GM18511 (cell line): ENCODE measurements at regions not wholly inside any gene's neighbourhood (a gene's known extent, or its start where the extent isn't known, plus 50 kb on each side); places are given as distances from the start of the nearest gene placed in this dataset.

Source experiments
- ATAC-seq: cut with Tn5 transposase; IDR thresholded peaks from one replicate; pipeline ENCODE4 v1.9.1; 2021; ENCODE audit warnings: mild to moderate bottlenecking, moderate library complexity; ENCODE audit not compliant: unreplicated experiment

- ATAC-seq, result no peak
Observed at GRCh38 chr6:23097566-23097965, 528.2 kb downstream of the HDGFL1 start.

- ATAC-seq, result no peak
Observed at GRCh38 chr6:23106951-23107350, 537.6 kb downstream of the HDGFL1 start.

- ATAC-seq, result no peak
Observed at GRCh38 chr6:23111984-23112383, 542.6 kb downstream of the HDGFL1 start.

- no peak for ATAC-seq
Observed at GRCh38 chr6:23114812-23115504, 545.6 kb downstream of the HDGFL1 start.

DNA sequence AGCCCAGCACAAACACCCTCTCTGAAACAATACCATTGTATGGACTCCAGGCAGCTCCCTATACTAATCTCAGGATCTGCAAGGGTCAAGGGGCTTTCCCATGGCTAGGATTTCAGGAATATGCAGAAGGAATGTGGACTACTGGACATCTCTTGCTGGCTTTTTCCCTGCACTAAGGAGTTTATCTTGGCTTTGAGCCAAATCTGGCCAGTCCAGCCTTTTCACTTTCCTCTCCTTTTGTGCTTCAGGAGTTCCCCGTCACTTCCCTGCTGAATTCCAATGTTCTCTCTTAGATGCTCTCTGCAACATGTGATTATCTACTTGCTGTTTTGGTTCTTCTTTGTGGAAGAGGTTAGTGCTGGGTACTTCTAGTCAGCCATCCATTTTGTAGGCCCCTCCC, 568.2 kb downstream of the HDGFL1 start:
- no peak for ATAC-seq

DNA sequence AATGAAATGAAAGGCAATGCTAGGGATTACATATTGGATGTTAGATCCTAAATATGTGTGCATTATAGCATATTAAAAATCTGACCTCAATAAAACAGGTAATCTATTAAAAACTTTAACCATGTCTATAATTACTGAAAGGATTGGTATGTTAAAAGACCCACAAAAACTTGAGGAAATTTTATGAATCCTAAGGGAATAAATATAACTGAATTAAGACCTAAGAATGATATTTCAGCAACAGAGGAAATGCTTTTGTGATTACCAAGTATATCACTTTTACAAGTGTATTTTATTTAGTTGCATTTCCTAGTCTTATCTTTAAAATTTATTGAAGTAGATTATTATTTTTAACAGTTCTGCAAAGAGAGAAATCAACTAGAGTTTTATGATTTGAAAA, 571.5 kb downstream of the HDGFL1 start:
- no peak for ATAC-seq

GRCh38 chr6:23145781-23146180, 576.4 kb downstream of the HDGFL1 start:
- no peak for ATAC-seq

DNA sequence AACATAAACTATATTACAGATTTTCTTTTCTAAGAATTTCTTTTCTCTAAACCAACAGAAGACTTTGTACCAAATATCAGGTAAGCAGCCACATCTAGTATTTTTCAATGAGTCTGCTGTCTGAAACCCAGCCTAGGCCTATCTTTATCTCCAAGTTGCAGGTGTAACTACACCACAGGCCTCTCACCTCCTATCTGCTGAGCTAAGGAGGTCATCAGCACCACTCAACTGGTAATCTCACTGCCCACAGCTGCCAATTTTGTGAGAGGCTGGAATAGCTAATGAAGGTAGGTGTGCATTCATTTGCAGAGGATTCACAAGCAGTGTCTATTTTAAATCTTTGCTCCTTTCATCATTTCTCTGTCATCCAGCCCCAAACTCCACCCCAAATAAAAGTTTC, 584.8 kb downstream of the HDGFL1 start:
- ATAC-seq, result no peak

DNA sequence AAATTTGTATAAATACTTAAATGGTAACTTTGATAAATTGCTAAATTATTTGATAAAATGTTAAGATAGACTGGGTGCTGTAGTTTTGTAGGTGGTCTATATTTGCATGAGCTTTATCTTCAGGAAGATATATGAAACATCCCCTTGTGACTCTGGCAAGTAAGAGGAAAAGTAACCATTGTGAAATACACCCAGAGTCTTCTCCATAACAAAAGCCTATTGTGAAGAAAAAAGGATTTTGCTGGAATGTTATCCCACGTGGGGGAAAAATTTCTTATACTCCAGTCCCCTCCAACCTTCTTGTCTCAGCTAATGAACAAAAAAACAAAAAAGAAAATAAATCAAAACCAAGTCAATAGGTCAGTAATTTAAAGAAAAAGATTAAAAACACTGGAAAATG, 600.7 kb downstream of the HDGFL1 start:
- no peak for ATAC-seq

GRCh38 chr6:23173234-23173633, 603.9 kb downstream of the HDGFL1 start:
- no peak for ATAC-seq

DNA sequence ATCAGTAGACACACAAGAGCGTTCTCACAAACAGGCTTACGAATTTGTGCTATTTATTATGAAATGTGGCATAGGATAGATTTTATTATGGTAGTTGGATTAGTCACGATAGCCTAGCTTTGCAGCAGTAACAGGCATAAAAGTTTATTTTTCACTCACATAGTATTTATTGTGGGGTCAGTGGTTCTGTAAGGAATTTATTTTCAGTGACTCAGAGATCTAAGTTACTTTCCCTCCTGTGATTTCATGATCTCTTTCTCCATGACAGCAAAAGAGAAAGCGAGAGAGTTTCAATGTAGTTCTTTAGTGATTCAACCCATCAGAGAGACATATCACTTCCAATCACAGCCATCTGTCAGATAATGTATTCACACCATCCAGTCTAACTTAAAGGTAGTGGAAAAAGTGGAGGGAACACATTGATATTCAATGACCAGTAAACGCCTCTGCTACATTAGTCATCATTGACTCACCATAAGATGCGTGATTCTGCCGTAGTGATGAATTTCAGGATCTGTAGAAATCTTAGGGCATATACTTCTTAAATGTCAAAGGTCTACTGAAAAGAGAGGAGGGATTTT, 605.5 kb downstream of the HDGFL1 start:
- ATAC-seq, result no peak

DNA sequence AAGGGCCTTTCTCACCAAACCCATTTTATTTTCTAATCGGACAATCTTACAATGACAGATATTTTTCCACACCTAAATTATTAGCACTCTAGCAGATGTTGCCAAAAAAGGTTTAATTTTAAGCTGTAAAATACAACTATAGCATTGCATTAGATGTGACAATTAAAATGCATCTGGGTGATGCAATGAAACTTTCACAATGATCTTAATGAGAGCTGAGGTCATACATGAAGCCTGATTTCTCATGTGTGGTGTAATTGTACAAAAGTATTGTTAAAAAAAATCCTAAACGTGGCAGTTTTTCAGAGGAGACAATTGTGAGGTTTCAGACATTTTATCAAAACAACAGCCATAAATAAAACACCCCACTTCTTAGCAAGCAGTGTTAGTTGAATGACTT, 606.0 kb downstream of the HDGFL1 start:
- no peak for ATAC-seq

GRCh38 chr6:23176471-23176870, 607.1 kb downstream of the HDGFL1 start:
- no peak for ATAC-seq

DNA sequence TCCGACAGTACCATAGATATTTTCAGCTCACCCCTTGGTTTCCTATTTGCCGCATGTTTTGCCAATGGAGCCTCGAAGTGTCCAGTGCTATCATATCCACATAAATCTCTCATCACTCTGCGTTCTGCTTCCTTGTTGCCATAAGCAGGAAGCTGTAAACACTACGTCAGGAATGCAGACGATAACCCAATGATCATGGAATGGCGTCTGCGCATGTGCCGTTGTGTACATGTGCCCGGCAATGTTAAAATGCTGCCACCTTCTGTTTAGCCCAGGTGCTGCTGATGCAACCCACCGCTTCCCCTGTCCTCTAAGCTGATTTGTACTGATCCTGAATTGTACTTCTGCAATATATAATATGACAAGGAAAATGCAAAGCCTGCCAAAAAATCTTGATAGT, 607.5 kb downstream of the HDGFL1 start:
- ATAC-seq, result no peak

DNA sequence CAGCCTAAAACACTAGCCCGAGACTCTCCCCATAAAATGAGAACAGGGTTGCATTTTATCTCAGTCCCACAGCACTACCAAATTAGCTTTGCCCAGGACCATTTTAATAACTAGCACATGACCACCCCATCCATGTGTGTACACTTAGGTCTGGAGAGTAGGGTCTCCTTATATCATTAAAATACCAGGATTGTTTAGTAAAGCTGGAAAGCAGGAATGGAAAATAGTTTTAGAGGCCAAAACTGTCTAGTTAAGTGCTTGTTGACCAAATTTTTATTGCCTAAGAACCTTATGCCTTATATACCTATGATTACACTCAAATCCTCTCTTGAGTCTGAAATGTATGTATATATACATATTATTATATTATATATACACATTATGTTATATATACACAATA, 608.4 kb downstream of the HDGFL1 start:
- ATAC-seq, result no peak

DNA sequence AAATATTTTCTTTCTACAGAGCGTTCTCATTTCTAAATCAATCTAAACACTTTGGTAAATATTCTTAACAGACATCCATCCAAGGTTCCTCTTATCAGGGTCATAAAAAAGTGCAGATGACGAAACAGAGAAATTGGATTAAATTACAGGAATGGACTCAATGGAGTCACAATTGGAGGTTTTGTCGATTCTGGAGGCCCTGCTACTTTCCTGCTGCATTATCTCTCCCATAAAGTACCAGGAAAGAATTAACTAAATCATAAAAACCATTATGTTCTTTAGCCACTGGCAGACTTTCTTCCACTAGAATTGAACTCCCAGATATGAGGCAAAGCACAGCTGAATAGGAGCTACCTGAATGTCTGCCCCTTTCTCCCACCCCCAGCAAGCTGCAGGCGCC, 610.6 kb downstream of the HDGFL1 start:
- ATAC-seq, result no peak

GRCh38 chr6:23180504-23181293, 611.3 kb downstream of the HDGFL1 start:
- ATAC-seq, result no peak

DNA sequence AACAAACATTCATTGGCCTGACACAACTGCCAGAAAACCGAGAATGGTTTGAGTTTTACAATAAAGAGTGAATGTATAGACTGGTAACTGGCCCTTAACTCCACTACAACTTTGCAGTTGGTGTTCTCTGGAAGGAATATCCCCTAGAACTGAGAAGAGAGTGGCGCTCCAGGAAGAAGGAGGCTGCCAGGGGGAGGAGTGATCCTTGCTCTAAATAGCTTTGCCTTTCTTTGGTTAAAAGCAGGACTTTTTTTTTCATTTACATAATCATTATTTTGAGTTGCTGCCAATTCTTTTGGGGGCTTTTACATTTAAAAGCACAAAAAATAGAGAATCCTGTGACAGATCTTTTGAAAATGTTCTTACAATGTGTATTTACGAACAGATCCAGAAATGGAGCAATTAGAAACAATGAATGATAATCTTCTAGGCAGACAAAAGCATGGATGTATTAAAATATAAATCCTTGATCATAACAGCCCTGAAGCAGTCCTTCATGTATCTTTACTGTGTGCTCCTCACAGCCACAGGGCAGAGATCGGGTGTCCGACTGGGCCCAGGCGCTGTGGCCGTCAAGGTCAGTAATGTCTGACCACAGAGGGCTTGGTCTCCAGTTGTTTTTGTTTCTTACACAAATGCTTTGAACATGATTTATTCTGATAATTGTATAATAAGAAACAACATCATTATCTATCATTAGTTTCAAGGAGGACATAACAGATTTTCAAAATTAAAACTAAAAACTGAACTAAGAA, 612.2 kb downstream of the HDGFL1 start:
- ATAC-seq, result no peak

DNA sequence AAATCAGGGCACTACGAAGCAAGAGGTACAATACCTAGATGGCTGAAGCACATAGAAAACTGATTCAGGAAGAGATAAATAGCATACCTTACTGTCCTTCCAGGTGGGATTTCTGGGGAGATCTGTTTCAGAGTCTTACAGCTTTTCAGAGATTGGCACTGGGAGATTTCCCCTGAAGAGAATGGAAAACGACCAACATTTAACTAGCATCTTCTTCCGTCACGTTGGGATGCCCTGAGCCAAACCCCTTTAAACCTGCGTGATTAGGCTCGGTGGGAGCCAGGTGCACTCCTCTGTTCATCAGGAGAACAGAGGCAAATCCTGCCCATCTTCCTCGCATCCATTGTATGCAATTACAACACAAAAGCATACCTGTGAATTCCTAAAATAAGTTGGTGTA, 614.5 kb downstream of the HDGFL1 start:
- ATAC-seq, result no peak

GRCh38 chr6:23184351-23184750, 615.0 kb downstream of the HDGFL1 start:
- ATAC-seq, result no peak

GRCh38 chr6:23195487-23195886, 626.1 kb downstream of the HDGFL1 start:
- ATAC-seq, result no peak
